NCI-H187 (cell line): ENCODE measurements at regions not wholly inside any gene's neighbourhood (a gene's known extent, or its start where the extent isn't known, plus 50 kb on each side); places are given as distances from the start of the nearest gene placed in this dataset.
"Not testable (repeated sequence)": the region's sequence is repeated elsewhere in the genome, so short reads cannot be mapped to it uniquely, and the experiment has no call there.

Experiments used
- DNase-seq, 2 experiments: peaks; one replicate each; lab custom pipeline; 2025; lab: John Stamatoyannopoulos, UW

DNA sequence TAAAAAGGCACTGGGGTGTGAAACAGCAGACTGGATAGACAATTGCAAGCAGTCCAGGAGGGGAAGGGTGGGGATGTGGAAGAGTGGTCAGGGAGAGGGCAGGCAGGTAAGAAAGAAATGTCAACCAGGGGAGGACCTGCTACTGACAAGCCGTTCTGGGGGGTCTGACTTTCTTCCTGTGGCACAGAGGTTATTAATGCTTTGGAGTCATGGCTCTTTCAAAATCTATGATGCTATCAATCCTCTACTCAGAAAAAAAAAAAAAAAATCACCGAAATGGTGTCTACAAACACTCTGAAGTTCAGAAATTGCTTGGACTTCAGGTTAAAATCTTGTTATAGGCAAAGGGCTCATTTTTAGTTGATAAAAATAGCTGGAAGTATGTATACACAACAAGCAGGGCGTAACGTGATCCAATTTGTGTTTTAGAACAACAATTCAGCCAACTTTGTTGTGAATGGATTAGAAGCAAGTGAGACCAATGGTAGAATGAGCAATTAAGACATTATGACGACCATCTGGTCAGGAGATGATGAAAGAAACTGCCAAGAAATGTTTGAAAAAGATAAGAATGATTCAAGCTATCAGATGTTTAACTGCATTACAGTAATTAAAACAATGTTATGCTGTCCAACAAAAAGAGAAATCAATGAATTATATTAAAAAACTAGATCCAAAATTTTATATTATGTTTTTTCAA lies 255.2 kb downstream of the DEPDC1B start:
- no peak for DNase-seq

DNA sequence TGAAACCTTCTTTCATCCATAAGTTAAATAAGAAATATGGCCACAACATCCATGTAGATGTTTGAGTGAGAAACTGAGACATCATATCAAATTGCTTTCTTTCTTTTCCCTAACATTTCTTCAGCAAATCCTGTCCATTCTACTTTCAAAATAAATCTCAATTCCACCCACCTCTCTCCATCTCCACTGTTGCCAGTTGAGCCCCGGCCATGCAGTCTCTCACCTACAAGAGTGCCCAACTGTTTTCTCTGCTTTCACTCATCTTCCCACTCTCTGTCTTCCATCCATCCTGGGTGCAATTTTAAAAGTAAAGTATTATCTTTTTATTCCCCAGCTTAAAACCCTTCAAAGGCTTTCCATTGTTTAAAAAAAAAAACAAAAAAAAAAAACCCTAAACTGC lies 260.4 kb downstream of the DEPDC1B start:
- no peak for DNase-seq

DNA sequence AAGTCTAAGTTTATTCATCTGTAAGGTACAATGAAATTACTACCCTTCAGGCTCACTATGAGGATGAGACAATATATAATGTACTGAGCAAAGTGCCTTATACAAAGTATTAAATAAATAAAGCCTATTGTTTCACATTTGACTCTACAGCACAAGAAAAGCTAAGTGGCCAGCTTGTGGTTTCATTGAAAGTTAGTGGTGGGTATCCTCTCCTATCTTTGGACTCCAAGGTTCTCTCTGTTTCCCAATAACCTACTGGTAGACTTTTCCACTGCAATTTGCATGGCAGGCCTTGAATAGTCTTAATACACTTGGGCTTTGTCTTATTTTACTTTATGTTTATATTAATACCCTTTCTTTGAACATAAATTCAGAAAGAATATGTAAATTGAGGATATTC lies 262.7 kb downstream of the DEPDC1B start:
- DNase-seq = no peak

DNA sequence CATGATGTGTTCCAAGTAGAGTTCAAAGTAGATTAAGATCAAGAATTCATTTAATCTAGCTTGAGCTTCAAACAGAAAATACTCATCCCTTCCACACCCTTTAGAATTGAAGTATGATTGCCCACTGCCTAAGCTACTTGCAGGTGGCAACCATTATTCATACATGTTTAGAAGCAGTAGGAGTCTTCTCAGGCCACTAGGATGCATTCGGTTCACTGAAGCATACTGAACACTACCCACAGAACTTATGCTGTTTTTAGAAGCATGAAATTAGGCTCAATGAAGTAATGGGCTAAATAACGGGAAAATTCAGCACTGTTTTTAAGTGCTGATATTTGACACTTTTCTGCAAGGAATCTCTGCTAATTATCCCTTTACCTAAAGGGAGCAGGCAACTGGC lies 263.4 kb downstream of the DEPDC1B start:
- DNase-seq = no peak

DNA sequence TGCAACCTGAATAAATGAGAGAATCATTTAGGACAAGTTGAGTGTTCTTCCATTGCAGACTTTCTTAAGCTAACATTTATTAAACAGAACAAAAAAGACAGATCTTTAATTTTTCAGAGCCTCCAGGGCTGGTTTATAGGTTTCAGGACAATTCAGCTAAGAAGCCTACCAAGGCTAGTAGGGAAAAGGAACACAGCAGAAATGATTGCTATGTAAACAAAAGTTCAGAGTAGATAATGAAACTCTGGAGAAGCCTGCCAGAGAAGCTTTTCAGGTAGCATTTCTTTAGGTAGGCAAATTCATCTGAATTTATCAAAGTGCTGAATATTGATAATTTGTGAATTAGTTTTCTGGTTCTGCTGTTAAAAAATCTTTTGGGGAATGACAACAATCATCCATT lies 264.2 kb downstream of the DEPDC1B start:
- DNase-seq = no peak

DNA sequence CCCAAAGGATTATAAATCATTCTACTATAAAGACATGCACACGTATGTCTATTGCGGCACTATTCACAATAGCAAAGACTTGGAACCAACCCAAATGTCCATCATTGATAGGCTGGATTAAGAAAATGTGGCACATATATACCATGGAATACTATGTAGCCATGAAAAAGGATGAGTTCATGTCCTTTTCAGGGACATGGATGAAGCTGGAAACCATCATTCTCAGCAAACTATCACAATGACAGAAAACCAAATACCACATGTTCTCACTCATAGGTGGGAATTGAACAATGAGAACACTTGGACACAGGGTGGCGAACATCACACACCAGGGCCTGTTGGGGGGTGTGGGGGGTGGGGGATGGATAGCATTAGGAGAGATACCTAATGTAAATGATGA lies 273.8 kb downstream of the DEPDC1B start:
- DNase-seq = not testable (repeated sequence)

DNA sequence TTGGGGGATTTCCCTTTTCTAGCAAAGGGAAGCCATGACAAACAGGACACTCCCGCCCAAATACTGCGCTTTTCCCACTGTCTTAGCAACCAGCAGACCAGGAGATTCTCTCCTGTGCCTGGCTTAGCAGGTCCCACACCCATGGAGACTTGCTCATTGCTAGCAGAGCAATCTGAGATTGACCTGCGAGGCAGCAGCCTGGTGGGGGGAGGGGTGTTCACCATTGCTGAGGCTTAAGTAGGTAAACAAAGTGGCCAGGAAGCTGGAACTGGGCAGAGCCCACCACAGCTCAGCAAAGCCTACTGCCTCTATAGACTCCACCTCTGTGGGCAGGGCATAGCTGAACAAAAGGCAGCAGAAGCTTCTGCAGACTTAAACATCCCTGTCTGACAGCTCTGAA lies 279.2 kb downstream of the DEPDC1B start:
- DNase-seq = not testable (repeated sequence)

DNA sequence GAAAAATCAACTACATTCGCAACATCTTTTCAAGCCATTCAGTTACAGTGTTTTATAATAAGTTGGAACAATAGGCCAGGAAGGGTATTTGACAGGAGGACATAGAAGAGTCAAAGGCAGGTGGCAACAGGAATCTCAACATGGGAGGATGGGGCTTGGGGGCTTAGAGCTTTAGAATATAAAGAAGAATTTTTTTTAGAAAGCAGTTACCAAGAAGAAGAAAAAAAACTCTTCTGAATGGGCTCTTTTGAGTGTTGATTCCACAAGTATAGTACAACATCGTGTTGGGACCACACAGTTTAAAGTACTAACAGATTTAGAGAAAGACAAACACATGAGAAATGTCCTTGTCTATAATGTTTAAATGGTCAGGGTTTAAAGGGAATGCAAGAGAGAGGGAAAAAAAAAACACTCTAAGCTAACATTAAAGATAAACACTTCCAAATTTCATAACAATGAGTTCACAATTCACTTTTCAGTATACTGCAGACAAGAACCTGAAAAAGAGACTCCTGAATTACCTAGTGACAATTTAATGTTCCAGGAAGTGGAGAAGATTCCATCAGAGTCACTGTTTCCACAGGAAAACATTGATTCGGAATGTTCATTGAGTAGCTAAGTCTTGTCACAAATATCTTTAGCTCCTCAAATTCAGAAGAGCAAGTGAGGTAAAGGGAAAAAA lies 282.3 kb downstream of the DEPDC1B start:
- no peak for DNase-seq

DNA sequence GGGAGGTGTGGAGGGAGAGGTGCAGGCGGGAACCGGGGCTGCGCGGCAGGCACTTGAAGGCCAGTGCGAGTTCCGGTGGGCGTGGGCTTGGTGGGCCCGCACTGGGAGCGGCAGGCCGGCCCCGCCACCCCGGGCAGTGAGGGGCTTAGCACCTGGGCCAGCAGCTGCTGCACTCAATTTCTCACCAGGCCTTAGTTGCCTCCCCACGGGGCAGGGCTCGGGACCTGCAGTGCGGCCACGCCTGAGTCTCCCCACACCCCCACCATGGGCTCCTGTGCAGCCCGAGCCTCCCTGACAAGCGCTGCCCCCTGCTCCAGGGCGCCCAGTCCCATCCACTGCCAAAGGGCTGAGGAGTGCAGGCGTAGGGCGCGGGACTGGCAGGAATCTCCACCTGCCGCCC lies 284.5 kb downstream of the DEPDC1B start:
- no peak for DNase-seq

DNA sequence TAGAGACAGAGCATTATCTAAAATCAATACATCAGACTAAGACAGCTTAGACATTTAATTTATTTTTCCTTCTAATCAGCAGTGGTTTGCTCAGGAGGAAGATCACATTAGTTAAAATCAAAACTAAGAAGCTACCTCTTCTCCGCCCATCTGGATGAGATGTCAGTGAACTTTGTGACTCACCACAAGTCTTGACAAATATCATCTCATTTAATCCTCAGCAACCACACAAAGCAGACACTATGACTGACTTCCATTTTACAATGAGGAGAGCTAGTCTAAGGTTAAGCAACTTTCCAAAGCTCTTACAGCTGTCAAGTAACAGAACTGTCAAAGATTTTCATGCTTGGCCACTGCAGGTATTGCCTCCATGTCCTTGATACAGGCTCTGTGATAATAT lies 289.5 kb downstream of the DEPDC1B start:
- no peak for DNase-seq

DNA sequence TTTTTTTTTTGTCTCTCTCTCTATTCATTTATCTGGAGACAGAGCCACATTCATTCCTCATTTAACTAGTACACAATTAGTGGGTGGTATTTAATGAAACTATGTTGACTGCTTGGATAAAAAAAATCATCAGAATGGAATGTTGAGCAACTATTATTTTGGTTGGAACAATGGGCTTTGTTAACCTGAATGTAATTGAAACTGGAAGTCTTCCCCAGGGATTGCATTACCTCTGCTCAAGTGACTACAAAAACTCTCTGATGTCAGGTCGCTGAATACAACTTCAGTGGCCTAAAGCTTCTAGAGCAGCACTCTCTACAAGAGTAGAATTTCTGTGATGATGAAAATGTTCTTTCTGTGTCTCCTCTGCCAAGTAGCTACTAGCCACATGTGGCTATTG lies 295.8 kb downstream of the DEPDC1B start:
- no peak for DNase-seq

DNA sequence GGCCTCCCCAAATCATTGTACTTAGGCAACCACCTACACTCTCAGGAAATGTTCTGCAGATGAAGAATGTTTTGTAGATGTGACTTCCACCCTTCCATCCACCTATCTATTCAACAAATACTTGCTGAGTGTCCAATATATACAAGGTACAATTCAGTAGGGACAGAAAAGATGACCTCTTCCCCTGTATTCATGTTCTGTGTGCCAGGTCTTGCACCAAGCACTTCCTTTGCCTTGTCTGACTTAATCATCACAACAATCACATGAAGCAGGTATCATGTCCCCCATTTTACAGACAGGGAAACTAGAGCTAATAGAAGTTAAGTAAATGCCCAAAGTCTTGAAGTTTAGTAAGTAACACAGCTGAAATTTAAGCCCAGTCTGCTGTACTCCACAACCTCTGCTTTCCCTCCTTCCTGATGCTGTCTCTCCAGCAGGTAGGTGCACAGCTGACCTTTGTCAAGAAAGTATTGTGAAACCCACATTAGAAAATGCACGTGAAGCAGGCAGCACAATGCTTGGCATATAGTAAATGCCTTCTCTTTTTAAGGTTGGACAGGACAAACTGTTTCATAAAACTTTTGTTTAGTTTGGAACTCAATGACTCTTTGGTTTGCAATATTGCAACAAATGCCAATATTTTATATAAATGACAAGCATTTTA lies 296.5 kb downstream of the DEPDC1B start:
- no peak for DNase-seq

DNA sequence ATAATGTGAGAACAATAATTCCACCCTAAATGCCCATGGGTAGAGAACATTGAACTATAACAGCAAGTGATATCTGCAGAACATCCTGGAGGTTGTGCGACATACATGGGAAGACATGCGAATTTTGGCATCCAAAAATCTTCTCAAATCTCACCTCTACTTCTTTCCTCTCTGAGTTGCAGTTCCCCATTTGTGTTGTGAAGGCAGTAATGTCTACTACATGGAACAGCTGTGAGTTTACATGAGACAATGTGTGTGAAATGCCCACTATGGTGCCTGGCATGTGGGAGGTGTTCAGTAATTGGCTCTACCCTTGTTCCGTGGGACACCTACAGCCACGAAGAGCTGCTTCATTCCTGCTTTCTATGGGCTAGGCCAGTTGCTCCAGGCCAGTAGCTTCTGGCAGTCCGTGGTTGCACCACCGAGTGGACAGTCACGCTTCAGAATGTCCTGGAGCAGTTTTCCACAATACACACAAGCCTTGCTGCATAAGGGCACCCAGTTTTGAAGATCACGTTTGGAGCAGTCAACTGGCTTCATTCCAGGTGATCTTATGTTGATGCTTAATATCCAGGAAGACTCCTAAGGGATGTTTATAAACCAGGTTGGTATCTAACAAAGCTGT lies 297.7 kb downstream of the DEPDC1B start:
- no peak for DNase-seq

DNA sequence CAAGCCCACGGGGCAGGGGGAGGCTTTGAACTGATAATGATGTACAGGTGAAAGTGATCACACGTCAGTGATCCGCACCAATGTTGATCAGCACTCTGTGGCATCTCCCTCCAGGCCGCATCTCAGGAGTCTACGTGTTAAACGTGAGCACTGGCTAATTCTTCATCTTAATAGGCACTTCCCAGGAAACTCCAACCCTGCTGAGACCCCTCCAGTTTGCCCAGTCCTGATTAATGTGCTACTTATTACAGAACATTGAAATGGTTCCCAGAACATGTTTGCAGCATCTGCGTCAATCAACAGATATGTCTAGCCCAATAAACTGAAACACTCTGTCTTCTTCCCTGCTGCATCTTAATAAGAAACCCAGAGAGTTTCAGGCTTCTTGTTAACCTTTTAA lies 298.4 kb downstream of the DEPDC1B start:
- DNase-seq = no peak

DNA sequence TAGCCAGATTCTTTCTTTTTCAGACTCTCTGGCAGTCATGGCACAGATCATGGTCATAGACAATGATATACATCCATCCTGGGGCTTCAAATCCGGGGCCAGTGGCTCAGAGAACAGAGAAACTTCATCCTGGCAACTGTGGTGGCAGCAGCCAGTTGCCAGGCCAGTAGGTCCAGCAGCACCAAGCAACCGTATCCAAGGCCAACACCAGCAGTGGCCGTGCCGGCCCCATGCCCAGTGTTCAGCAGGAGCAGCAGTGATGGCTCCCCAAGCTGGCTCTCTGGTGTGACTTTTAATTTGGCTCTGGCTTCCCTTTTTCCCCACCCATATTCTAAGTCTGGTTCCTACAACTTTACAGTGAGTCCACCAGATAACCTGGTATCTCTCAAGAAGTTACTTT lies 300.5 kb downstream of the DEPDC1B start:
- DNase-seq = no peak

DNA sequence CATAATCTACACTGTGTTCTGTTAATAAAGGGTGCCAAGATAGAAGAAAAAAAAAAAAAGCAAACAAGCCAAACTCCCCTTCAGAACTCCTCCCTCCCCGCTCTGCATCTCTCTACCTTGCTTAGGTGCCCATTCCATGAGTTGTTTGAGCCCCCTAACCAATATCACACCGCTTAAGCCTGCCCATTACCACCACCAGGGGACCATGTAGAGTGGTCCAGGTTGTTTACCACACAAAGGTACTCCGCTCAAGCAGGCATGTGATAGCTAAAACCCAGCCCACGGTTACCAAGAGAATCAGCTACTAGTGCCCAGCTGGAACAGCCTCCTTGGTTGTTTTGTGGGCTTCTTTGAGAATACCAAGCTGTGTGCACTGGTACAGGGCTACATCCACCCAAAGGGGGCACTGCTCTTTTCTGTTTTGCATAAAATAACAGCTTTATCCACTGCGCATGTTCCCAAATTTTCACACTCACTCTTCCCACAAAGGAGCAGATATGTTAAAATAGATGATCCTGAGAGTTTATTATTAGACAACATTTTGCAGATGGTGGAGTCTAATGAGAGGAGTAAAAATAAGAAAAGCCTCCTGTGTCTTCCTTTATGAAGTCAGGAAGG lies 304.1 kb downstream of the DEPDC1B start:
- DNase-seq = no peak

DNA sequence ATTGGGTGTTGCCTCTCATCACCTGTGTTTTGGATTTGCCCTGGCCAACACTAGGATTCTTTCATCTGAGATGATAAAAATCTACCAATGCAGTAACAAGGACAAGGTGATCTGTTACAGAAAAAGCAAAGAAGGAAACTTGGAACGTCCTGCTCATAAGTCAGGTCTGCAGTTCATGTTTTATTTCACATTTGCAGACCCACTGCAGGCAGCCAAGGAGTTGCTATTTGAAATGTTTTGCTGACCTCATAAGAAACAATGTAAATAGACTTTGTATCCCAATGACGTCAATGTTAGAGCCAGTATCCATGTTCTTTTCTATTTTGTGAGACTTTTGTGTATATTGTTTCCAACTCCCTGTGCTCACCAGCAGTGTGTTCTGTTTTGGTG lies 312.9 kb downstream of the DEPDC1B start:
- no peak for DNase-seq

DNA sequence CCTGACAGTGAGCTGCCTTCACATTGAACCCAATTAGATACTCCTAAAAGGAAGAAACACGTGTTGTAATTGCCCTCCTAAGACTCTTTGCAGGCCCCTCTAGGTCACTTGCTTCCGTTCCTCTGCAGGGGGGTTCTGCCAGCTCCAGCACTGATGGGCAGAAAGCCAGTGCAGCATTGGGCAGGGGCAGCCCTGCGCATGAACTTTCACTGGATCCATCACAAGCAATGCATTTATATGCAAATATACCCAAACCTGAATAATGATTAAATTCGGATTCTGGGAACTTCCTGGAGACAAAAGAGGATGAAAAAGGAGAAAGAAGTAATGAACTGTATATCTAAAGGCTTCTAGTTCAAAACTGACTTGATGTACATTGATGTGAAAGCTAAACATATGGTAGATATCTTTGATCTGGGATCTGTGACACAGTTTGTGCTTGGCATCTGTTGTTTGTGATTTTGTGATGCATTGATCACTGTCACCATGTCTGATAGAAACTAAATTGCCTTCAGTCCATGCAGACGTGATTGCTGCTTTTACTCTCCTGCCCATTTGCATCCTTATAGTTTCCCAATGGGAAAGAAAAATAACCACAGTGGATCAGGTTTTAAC lies 313.4 kb downstream of the DEPDC1B start:
- DNase-seq = no peak

DNA sequence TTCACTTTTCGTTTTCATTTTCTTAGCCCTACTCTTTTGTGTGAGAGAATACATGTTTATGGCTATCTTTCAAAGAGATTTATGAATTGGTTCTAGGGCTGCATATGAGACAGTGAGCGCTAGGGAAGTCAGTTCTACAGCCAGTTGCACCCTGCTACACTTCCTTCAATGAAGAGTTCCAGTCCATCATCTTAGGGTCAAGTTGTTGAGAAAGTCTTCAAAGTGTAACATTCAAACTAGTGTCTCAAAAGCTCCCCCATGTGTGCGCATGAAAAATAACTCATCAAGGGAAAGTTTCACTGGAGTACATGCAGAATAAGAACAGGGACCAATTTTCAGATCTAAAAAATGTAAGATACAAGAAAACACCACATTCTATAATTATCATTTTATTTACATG lies 317.2 kb downstream of the DEPDC1B start:
- no peak for DNase-seq

DNA sequence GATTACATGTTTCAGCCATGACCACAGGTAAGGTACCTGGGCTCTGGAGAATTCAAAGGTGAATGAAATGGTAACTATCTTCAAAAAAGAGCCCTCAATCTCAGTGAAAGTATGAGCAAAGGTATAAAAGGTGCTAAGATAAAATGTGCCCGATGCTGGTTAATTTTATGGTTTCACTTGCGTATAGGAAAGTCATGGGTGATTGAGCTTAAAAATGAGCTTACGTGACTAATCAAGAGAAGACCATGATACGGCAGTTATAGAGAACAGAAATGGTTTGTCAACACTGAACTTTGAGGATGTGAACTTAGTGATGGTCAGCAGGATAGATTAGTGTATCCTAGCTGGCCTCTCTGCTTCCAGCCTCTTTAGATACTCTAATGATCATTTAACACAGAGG lies 320.1 kb downstream of the DEPDC1B start:
- DNase-seq = no peak

DNA sequence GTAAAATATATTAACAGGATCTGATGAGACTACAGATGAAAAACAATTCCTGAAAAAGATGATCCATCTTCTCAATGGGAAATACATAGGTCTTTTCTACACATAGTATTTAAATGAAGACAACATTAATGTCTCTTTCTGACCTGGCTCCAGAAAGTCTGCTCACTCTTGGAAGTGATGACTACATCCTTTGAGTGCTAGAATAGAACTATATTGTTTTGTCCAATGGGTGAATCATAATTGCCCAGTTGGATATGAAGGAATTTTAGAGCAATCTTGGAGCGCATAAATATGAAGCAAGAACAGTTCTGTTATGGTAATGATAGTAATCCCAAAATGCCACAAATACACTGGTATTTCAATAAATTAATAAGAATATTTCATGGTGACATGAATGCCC lies 322.1 kb downstream of the DEPDC1B start:
- no peak for DNase-seq

DNA sequence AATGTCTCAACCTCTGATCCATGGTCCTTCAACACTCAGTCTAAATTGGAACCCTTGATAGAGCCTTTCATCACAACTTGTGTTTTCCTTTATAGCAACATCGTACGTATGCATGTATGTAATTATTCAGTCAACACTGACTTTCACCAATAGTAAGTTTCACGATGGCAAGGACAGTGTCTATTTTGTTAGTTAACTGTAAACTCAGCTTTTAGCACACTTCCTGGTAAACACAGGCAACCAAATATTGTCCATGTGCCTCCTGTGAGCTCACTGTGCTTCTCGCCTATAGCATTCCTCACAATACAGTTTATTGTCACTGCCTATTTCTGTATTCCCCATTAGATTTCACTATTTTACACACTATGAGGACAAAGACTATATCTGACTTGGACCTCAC lies 323.1 kb downstream of the DEPDC1B start:
- DNase-seq = no peak
